ENCODE measurements at regions not wholly inside any gene's neighbourhood (a gene's known extent, or its start where the extent isn't known, plus 50 kb on each side); places are given as distances from the start of the nearest gene placed in this dataset.

- TF ChIP-seq CTCF (IDR thresholded peaks at IDR 0.05; ENCODE audit: low read depth, low read length, poor library complexity, severe bottlenecking) (no peak), EZH2phosphoT487 (IDR thresholded peaks at IDR 0.05; ENCODE audit: borderline replicate concordance, low read length) (no peak)
Measured at GRCh38 chr20:47427746-47428145, 71.2 kb upstream of the ZMYND8 start.

Data from DOHH2 (cell line).